ENCODE measurements at regions not wholly inside any gene's neighbourhood (a gene's known extent, or its start where the extent isn't known, plus 50 kb on each side); places are given as distances from the start of the nearest gene placed in this dataset.
A peak's percentile ranks its signal among the peaks of the same experiment; 100 is the strongest.

- no peak for DNase-seq (ENCODE audit: low spot score)
Measured at GRCh38 chr3:178152031-178152806, 384.0 kb upstream of the KCNMB2 start.

GRCh38 chr3:178152988-178153387 is 383.2 kb upstream of the KCNMB2 start:
- DNase-seq (ENCODE audit: low spot score) = no peak

- DNase-seq (ENCODE audit: low spot score) = peak; percentile 21
Measured at GRCh38 chr3:178155521-178155920, 380.7 kb upstream of the KCNMB2 start.

GRCh38 chr3:178156301-178156700 is 379.9 kb upstream of the KCNMB2 start:
- no peak for DNase-seq (ENCODE audit: low spot score)

GRCh38 chr3:178159691-178160220 is 376.5 kb upstream of the KCNMB2 start:
- no peak for DNase-seq (ENCODE audit: low spot score)

GRCh38 chr3:178169421-178169820 is 366.8 kb upstream of the KCNMB2 start:
- DNase-seq (ENCODE audit: low spot score) = no peak

GRCh38 chr3:178170698-178171535 is 365.3 kb upstream of the KCNMB2 start:
- no peak for DNase-seq (ENCODE audit: low spot score)

GRCh38 chr3:178172121-178172520 is 364.1 kb upstream of the KCNMB2 start:
- DNase-seq (ENCODE audit: low spot score) = no peak

GRCh38 chr3:178174201-178174915 is 361.9 kb upstream of the KCNMB2 start:
- DNase-seq (ENCODE audit: low spot score) = no peak

- no peak for DNase-seq (ENCODE audit: low spot score)
Measured at GRCh38 chr3:178181088-178181487, 355.1 kb upstream of the KCNMB2 start.

- DNase-seq (ENCODE audit: low spot score) = no peak
Measured at GRCh38 chr3:178181784-178182183, 354.5 kb upstream of the KCNMB2 start.

- peak; percentile 85 for DNase-seq (ENCODE audit: low spot score)
Measured at GRCh38 chr3:178182337-178182779, 353.9 kb upstream of the KCNMB2 start.

- no peak for DNase-seq (ENCODE audit: low spot score)
Measured at GRCh38 chr3:178184833-178185232, 351.4 kb upstream of the KCNMB2 start.

- no peak for DNase-seq (ENCODE audit: low spot score)
Measured at GRCh38 chr3:178186666-178187065, 349.6 kb upstream of the KCNMB2 start.

- DNase-seq (ENCODE audit: low spot score) = no peak
Measured at GRCh38 chr3:178189854-178190253, 346.4 kb upstream of the KCNMB2 start.

GRCh38 chr3:178193846-178194245 is 342.4 kb upstream of the KCNMB2 start:
- DNase-seq (ENCODE audit: low spot score) = no peak

- DNase-seq (ENCODE audit: low spot score) = no peak
Measured at GRCh38 chr3:178194539-178194938, 341.7 kb upstream of the KCNMB2 start.

GRCh38 chr3:178195824-178196223 is 340.4 kb upstream of the KCNMB2 start:
- peak; percentile 21 for DNase-seq (ENCODE audit: low spot score)

GRCh38 chr3:178198329-178198728 is 337.9 kb upstream of the KCNMB2 start:
- DNase-seq (ENCODE audit: low spot score) = no peak

- DNase-seq (ENCODE audit: low spot score) = no peak
Measured at GRCh38 chr3:178200316-178200715, 335.9 kb upstream of the KCNMB2 start.

- DNase-seq (ENCODE audit: low spot score) = no peak
Measured at GRCh38 chr3:178201714-178202113, 334.5 kb upstream of the KCNMB2 start.

- DNase-seq (ENCODE audit: low spot score) = no peak
Measured at GRCh38 chr3:178202194-178202593, 334.0 kb upstream of the KCNMB2 start.

All from cerebellar cortex (tissue), 1 donor.